K562 (cell line): ENCODE measurements at regions not wholly inside any gene's neighbourhood (a gene's known extent, or its start where the extent isn't known, plus 50 kb on each side); places are given as distances from the start of the nearest gene placed in this dataset.

Experiments
- ATAC-seq: fragments of 200-7000 bp; cut with Tn5 transposase; 3 replicates; pipeline ENCODE4 v1.9.1; 2020; ENCODE audit warnings: moderate library complexity
- BruUV-seq: library from RNA; stranded (reverse); fragments of 400-500 nt; replicated peaks from 2 replicates; lab custom pipeline; 2021; lab: Mats Ljungman, UMichigan
- CTCF ChIA-PET: fragments of 300-600 bp; formaldehyde crosslinking; extraction: SDS; loops from one replicate; lab custom pipeline; 2021; ENCODE audit warnings: low intra/inter-chr PET ratio; lab: Yijun Ruan, JAX
- POLR2A ChIA-PET: fragments of 300-600, 350-650 bp; sonication (Branson Sonifier 250); formaldehyde crosslinking; extraction: SDS; loops from one replicate; lab custom pipeline; 2021; ENCODE audit warnings: antibody characterized with exemption, inconsistent platforms; lab: Yijun Ruan, JAX
- DNase-seq, 4 experiments: peaks; one replicate each; pipeline versions ENCODE4 v3.0.0 to v3.0.0-alpha.2; 2011 to 2018; ENCODE audit warnings: low spot score in 3 of 4, mixed read lengths in 3 of 4; ENCODE audit errors: extremely low read depth in 1 of 4
- FAIRE-seq: peaks from 2 replicates; lab custom pipeline; 2011; peaks lifted over from hg19 to GRCh38; lab: Jason Lieb, UNC
- H2AFZ ChIP-seq: 2 replicates; pipeline ENCODE4 v1.6.0; 2011; ENCODE audit warnings: low read depth, low read length, control low read depth, inconsistent platforms
- H3K27ac ChIP-seq: fragments of 200-600 bp; 3 replicates; pipeline ENCODE4 v1.8.0; 2011; ENCODE audit warnings: low read depth, mild to moderate bottlenecking, control low read depth, inconsistent platforms, low read length, moderate library complexity, mixed read lengths; ENCODE audit errors: extremely low read depth
- H3K27me3 ChIP-seq, 2 experiments: fragments of 300-600 bp in 1 of 2; 2 replicates in 1 of 2; 3 replicates in 1 of 2; pipeline versions ENCODE4 v1.6.0 to v1.8.0; 2011; ENCODE audit warnings: inconsistent platforms in 2 of 2, low read length in 2 of 2, mild to moderate bottlenecking in 1 of 2, mixed read lengths in 1 of 2, moderate library complexity in 1 of 2; ENCODE audit not compliant: control insufficient read depth in 2 of 2, insufficient read depth in 2 of 2
- H3K36me3 ChIP-seq: fragments of 300-600 bp; 3 replicates; pipeline ENCODE4 v1.8.0; 2011; ENCODE audit warnings: mild to moderate bottlenecking, low read length, inconsistent platforms; ENCODE audit not compliant: control insufficient read depth, insufficient read depth
- H3K4me1 ChIP-seq, 2 experiments: fragments of 200-600 bp in 1 of 2; replicated peaks in 1 of 2; 2 replicates in 1 of 2; 3 replicates in 1 of 2; pipeline versions ENCODE4 v1.5.1 to v1.8.0; 2011; ENCODE audit warnings: inconsistent platforms in 2 of 2, low read length in 2 of 2, mild to moderate bottlenecking in 1 of 2, mixed read lengths in 1 of 2, moderate library complexity in 1 of 2; ENCODE audit not compliant: control insufficient read depth in 2 of 2, insufficient read depth in 2 of 2
- H3K4me2 ChIP-seq: 2 replicates; pipeline ENCODE4 v1.6.1; 2011; ENCODE audit warnings: low read length, control low read depth, inconsistent platforms, mixed read lengths; ENCODE audit not compliant: insufficient read depth
- H3K4me3 ChIP-seq: fragments of 200-600 bp; sonication (generic), shearing (Covaris generic); 2 replicates; pipeline ENCODE4 v1.5.1; 2016; ENCODE audit warnings: control low read depth, inconsistent platforms
- H3K79me2 ChIP-seq: fragments of 200-600 bp; 3 replicates; pipeline ENCODE4 v1.8.0; 2011; ENCODE audit warnings: low read length, inconsistent platforms; ENCODE audit not compliant: control insufficient read depth, insufficient read depth
- H3K9ac ChIP-seq, 2 experiments: 2 replicates each; pipeline versions ENCODE4 v1.6.0 to v1.6.1; 2011; ENCODE audit warnings: low read depth in 2 of 2, low read length in 2 of 2, control low read depth in 1 of 2, inconsistent platforms in 1 of 2, mild to moderate bottlenecking in 1 of 2, mixed read lengths in 1 of 2; ENCODE audit not compliant: insufficient read depth in 1 of 2
- H3K9me1 ChIP-seq: one replicate; pipeline ENCODE4 v1.6.0; 2011; ENCODE audit warnings: inconsistent platforms, mild to moderate bottlenecking, low read length, moderate library complexity; ENCODE audit not compliant: control insufficient read depth, insufficient read depth
- H3K9me3 ChIP-seq: replicated peaks from 2 replicates; pipeline ENCODE4 v1.5.1; 2011; ENCODE audit warnings: low read depth, low read length, inconsistent platforms; ENCODE audit not compliant: control insufficient read depth, insufficient read depth
- H4K20me1 ChIP-seq: replicated peaks from 2 replicates; pipeline ENCODE4 v1.6.1; 2011; ENCODE audit warnings: low read length, inconsistent platforms, mixed read lengths; ENCODE audit not compliant: control insufficient read depth, insufficient read depth
- BRF1 ChIP-seq: IDR thresholded peaks from 3 replicates; pipeline ENCODE4 v1.6.1; 2011; ENCODE audit warnings: borderline replicate concordance, mild to moderate bottlenecking; ENCODE audit not compliant: insufficient read length; ENCODE audit errors: extremely low read depth
- CHD2 ChIP-seq: IDR thresholded peaks from 2 replicates; pipeline ENCODE4 v1.6.1; 2011; ENCODE audit warnings: low read depth, low read length
- CTCF ChIP-seq, 3 experiments: IDR thresholded peaks in 2 of 3; conservative IDR thresholded peaks in 1 of 3; 2 replicates each; pipeline ENCODE4 v1.5.1; 2011 to 2012; ENCODE audit warnings: low read length in 3 of 3, mild to moderate bottlenecking in 3 of 3, control low read depth in 2 of 3, improper control_type of control experiment in 1 of 3, inconsistent platforms in 1 of 3, low read depth in 1 of 3, mixed read lengths in 1 of 3, moderate library complexity in 1 of 3; ENCODE audit not compliant: insufficient read depth in 2 of 3
- GATAD2A ChIP-seq: fragments of 450-650 bp; IDR thresholded peaks from 2 replicates; pipeline ENCODE4 v1.6.1; 2017
- HNRNPUL1 ChIP-seq: fragments of 200-400 bp; formaldehyde crosslinking; IDR thresholded peaks from 2 replicates; pipeline ENCODE4 v1.6.1; 2017; ENCODE audit warnings: low read length
- KLF16 ChIP-seq: IDR thresholded peaks from 2 replicates; pipeline ENCODE4 v1.6.1; 2016; ENCODE audit warnings: antibody characterized with exemption
- NRF1 ChIP-seq, 2 experiments: fragments of 450-650 bp; IDR thresholded peaks in 1 of 2; conservative IDR thresholded peaks in 1 of 2; 2 replicates each; pipeline ENCODE4 v1.6.1; 2014; ENCODE audit warnings: mild to moderate bottlenecking in 2 of 2
- OTX1 ChIP-seq: fragments of 450-650 bp; formaldehyde crosslinking; IDR thresholded peaks from 2 replicates; pipeline ENCODE4 v1.4.0; 2022; ENCODE audit warnings: mild to moderate bottlenecking
- PBX2 ChIP-seq, 2 experiments: IDR thresholded peaks in 1 of 2; conservative IDR thresholded peaks in 1 of 2; 2 replicates each; pipeline ENCODE4 v1.6.1; 2016; ENCODE audit warnings: low read depth in 2 of 2, mild to moderate bottlenecking in 1 of 2, missing compliant biosample characterization in 1 of 2, missing genetic modification characterization in 1 of 2, moderate library complexity in 1 of 2
- SFPQ ChIP-seq: fragments of 200-400 bp; formaldehyde crosslinking; IDR thresholded peaks from 2 replicates; pipeline ENCODE4 v1.6.1; 2017; ENCODE audit warnings: mild to moderate bottlenecking, low read depth, low read length, moderate library complexity
- SRSF1 ChIP-seq: fragments of 200-400 bp; formaldehyde crosslinking; IDR thresholded peaks from 2 replicates; pipeline ENCODE4 v1.6.1; 2017; ENCODE audit warnings: mild to moderate bottlenecking, low read depth, low read length, moderate library complexity
- ZNF431 ChIP-seq: sonication (generic); formaldehyde crosslinking; IDR thresholded peaks from 2 replicates; pipeline ENCODE4 v1.8.0; 2022; ENCODE audit warnings: mild to moderate bottlenecking, missing genetic modification reagents
- ZNF512 ChIP-seq: IDR thresholded peaks from 2 replicates; pipeline ENCODE4 v1.6.1; 2016; ENCODE audit warnings: missing genetic modification characterization, missing compliant biosample characterization
- ZNF57 ChIP-seq: fragments of 450-650 bp; formaldehyde crosslinking; IDR thresholded peaks from 2 replicates; pipeline ENCODE4 v1.4.0; 2020; ENCODE audit warnings: mild to moderate bottlenecking, moderate library complexity
- WGBS: fragments of 100-300 bp; shearing (Covaris generic); methylation state at CpG from one replicate; pipeline ENCODE4 v1.1.6; 2016; ENCODE audit warnings: low coverage, mixed read lengths; ENCODE audit not compliant: insufficient coverage; ENCODE audit errors: missing lambda C conversion rate; 5-methylcytosine and 5-hydroxymethylcytosine counted together
- in situ Hi-C: fragments of 300-500 bp; cut with MboI; formaldehyde crosslinking; loops from 4 replicates; pipeline ENCODE4 v1.15.0; 2018; ENCODE audit warnings: inconsistent platforms, mixed read lengths
- intact Hi-C: fragments of 100-400 bp; cut with micrococcal nuclease; formaldehyde crosslinking; loops from 2 replicates; pipeline ENCODE4 v1.14.2; 2022

GRCh38 chr18:10023853-10024570 lies 110.2 kb downstream of the VAPA start:
- WGBS: 1% methylated on average over 10 of the region's 10 CpGs
- BruUV-seq: no TSS peak
- no peaks in the 10 kb centered on the region for H3K9me1 ChIP-seq
- no peak overlapping the region for H3K4me3 ChIP-seq
- in situ Hi-C loops: no loop called here
- H3K4me2 ChIP-seq: no peak overlapping the region
- no peak for DNase-seq
- no peaks in the 10 kb centered on the region for H3K36me3 ChIP-seq
- no peak for FAIRE-seq
- no peak overlapping the region for H3K27ac ChIP-seq
- no peaks in the 10 kb centered on the region for H3K4me1 ChIP-seq
- H3K27me3 ChIP-seq: peaks cover 36 to 46% of the 10 kb centered on the region in 2 experiments
- CTCF ChIA-PET: interaction anchor here (0.5 kb wide), 1 partner anchor 386 kb away, joined by 5 read pairs; no protein-coding TSS in a partner anchor
- no peak overlapping the region for H3K9ac ChIP-seq
- no peak for ATAC-seq
- no peaks in the 10 kb centered on the region for H3K9me3 ChIP-seq
- H2AFZ ChIP-seq: no peak overlapping the region
- H3K79me2 ChIP-seq: no peaks in the 10 kb centered on the region
- intact Hi-C loops: loop anchor here (5.0 kb wide), 1 partner anchor 52 kb away; no protein-coding TSS in a partner anchor
- no peaks in the 10 kb centered on the region for H4K20me1 ChIP-seq
- POLR2A ChIA-PET: no interaction called here
- TF ChIP-seq GATAD2A: no peak
- no peak for TF ChIP-seq SRSF1
- TF ChIP-seq SFPQ: no peak
- TF ChIP-seq KLF16: no peak
- TF ChIP-seq BRF1: no peak
- TF ChIP-seq NRF1 (conservative IDR thresholded peaks at IDR 0.05 in 1 of 2, IDR thresholded peaks at IDR 0.05 in 1 of 2): no peak
- no peak for TF ChIP-seq HNRNPUL1
- TF ChIP-seq ZNF431 (CRISPR knock-in tag): no peak
- no peak for TF ChIP-seq OTX1
- TF ChIP-seq ZNF57 (CRISPR knock-in tag): no peak
- TF ChIP-seq PBX2 (CRISPR knock-in tag; IDR thresholded peaks at IDR 0.05; ENCODE audit: low read depth): no peak
- no peak for TF ChIP-seq PBX2 (tag; conservative IDR thresholded peaks at IDR 0.05; ENCODE audit: low read depth)
- no peak for TF ChIP-seq CHD2
- TF ChIP-seq ZNF512: no peak
- TF ChIP-seq CTCF (IDR thresholded peaks at IDR 0.05 in 2 of 3, conservative IDR thresholded peaks at IDR 0.05 in 1 of 3; ENCODE audit: insufficient read depth in 2 of 3, low read depth in 1 of 3, low read length in 3 of 3): no peak
